Activated naive CD4-positive, alpha-beta T cell treated with anti-CD3 and anti-CD28 coated beads, Interleukin-2, amount 10 ng/mL, durations not matched to agents 7 days and 5 days (primary cell): ENCODE measurements at regions not wholly inside any gene's neighbourhood (a gene's known extent, or its start where the extent isn't known, plus 50 kb on each side); places are given as distances from the start of the nearest gene placed in this dataset.

Experiments used
- CTCF ChIA-PET: fragments of 350-600 bp; sonication (Branson Sonifier 250); formaldehyde crosslinking; loops from one replicate; lab custom pipeline; 2021; ENCODE audit warnings: antibody characterized with exemption; lab: Charles Lee
- DNase-seq: peaks from one replicate; pipeline ENCODE4 v3.0.0-alpha.2; 2020
- H3K27ac Mint-ChIP-seq: one replicate; pipeline ENCODE4 v1.8.0; 2021; ENCODE audit warnings: mild to moderate bottlenecking, moderate library complexity, mixed read lengths
- H3K27me3 Mint-ChIP-seq: one replicate; pipeline ENCODE4 v1.8.0; 2021; ENCODE audit warnings: mild to moderate bottlenecking, mixed read lengths
- H3K36me3 Mint-ChIP-seq: one replicate; pipeline ENCODE4 v1.8.0; 2021; ENCODE audit warnings: mixed read lengths
- H3K4me1 Mint-ChIP-seq: one replicate; pipeline ENCODE4 v1.8.0; 2021; ENCODE audit warnings: mixed read lengths
- H3K4me3 Mint-ChIP-seq: one replicate; pipeline ENCODE4 v1.8.0; 2021; ENCODE audit warnings: mild to moderate bottlenecking, moderate library complexity, mixed read lengths
- H3K9me3 Mint-ChIP-seq: one replicate; pipeline ENCODE4 v1.8.0; 2021; ENCODE audit warnings: mixed read lengths

- no peak overlapping the region for H3K27ac Mint-ChIP-seq
- H3K9me3 Mint-ChIP-seq: peaks cover 20% of the 10 kb centered on the region
- no peaks in the 10 kb centered on the region for H3K27me3 Mint-ChIP-seq
- no peaks in the 10 kb centered on the region for H3K4me1 Mint-ChIP-seq
- H3K36me3 Mint-ChIP-seq: no peaks in the 10 kb centered on the region
- CTCF ChIA-PET: no interaction called here
- H3K4me3 Mint-ChIP-seq: no peak overlapping the region
- no peak for DNase-seq
Observed at GRCh38 chr13:83613524-83613923, 268.8 kb downstream of the SLITRK1 start.

GRCh38 chr13:83601539-83601938 is 280.7 kb downstream of the SLITRK1 start:
- Mint-ChIP-seq H3K4me1 (no peaks in the 10 kb centered on the region), H3K27me3 (no peaks in the 10 kb centered on the region), H3K27ac (no peak overlapping the region), H3K4me3 (no peak overlapping the region), H3K36me3 (no peaks in the 10 kb centered on the region), H3K9me3 (no peaks in the 10 kb centered on the region)
- DNase-seq: no peak
- CTCF ChIA-PET: no interaction called here

DNA sequence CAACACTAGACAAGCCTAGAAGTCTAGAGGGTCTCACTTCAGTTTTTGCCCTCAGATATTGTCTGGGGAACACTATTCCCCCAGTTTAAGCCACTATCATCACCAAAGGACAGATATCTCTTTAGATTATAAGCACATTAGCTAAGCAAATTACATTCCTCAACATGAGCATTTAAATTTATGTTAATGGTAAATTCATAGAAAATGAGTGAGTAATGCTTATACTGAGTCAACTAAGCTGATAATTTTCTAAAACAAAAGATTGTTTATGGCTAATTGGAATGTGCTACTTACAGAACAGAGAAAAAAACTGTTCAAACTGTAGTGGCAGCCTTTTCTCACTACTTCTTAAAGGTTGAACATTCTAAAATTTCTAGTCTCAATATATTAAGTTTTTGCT is 290.2 kb downstream of the SLITRK1 start:
- H3K4me1 Mint-ChIP-seq: no peaks in the 10 kb centered on the region
- peaks cover 2% of the 10 kb centered on the region for H3K9me3 Mint-ChIP-seq
- CTCF ChIA-PET: no interaction called here
- H3K27me3 Mint-ChIP-seq: no peaks in the 10 kb centered on the region
- H3K36me3 Mint-ChIP-seq: no peaks in the 10 kb centered on the region
- no peak overlapping the region for H3K27ac Mint-ChIP-seq
- no peak for DNase-seq
- no peak overlapping the region for H3K4me3 Mint-ChIP-seq

DNA sequence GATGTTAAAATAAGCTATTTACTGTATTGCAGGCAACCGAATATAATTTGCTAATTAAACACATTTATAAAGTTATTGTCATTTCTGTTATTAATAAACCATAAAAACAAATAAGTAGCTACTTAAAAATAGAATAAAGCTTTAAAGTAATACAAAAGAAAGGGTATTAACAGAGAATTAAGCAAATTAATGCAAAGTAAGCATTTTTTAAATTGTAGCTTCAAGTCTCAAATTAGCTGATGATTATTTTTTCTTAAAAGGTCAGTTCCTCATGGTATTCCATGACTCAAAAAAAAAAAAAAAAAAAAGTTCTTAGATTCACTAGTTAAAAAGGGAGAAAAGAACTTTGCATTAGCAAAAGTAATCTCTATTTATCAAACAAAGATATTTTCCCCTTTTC is 292.5 kb downstream of the SLITRK1 start:
- no peak for DNase-seq
- CTCF ChIA-PET: no interaction called here
- H3K36me3 Mint-ChIP-seq: no peaks in the 10 kb centered on the region

DNA sequence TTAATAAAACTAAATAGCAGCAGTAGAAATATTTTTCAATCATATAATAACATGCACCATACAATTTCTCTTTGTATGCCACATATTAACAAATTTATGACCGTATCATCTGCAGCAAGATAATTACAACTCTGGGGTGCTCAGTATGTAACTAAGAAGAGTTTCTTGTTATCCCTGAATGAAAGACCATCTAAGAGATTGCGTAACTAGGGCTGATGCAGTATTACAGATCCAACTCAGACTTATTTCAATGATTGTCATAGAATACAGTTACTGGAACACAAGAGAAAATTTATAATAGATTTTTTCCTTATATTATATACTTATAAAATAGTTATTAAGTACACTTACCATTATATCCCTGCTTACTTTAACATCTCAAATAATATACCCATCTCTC is 305.1 kb downstream of the SLITRK1 start:
- H3K4me3 Mint-ChIP-seq: no peak overlapping the region
- CTCF ChIA-PET: no interaction called here

More for the DNA sequence above, 292.5 kb downstream of the SLITRK1 start:
- no peak overlapping the region for H3K4me3 Mint-ChIP-seq
- no peaks in the 10 kb centered on the region for H3K27me3 Mint-ChIP-seq
- peaks cover 3% of the 10 kb centered on the region for H3K9me3 Mint-ChIP-seq
- H3K4me1 Mint-ChIP-seq: no peaks in the 10 kb centered on the region
- no peak overlapping the region for H3K27ac Mint-ChIP-seq

GRCh38 chr13:83568019-83568418 is 314.3 kb downstream of the SLITRK1 start:
- H3K4me1 Mint-ChIP-seq: no peaks in the 10 kb centered on the region
- H3K27ac Mint-ChIP-seq: no peak overlapping the region
- DNase-seq: no peak
- no peaks in the 10 kb centered on the region for H3K36me3 Mint-ChIP-seq
- H3K27me3 Mint-ChIP-seq: no peaks in the 10 kb centered on the region
- no peak overlapping the region for H3K4me3 Mint-ChIP-seq
- H3K9me3 Mint-ChIP-seq: peaks cover 4% of the 10 kb centered on the region
- CTCF ChIA-PET: no interaction called here

More for the DNA sequence above, 305.1 kb downstream of the SLITRK1 start:
- peaks cover 2% of the 10 kb centered on the region for H3K9me3 Mint-ChIP-seq
- no peaks in the 10 kb centered on the region for H3K36me3 Mint-ChIP-seq
- H3K27ac Mint-ChIP-seq: no peak overlapping the region
- H3K27me3 Mint-ChIP-seq: no peaks in the 10 kb centered on the region
- no peaks in the 10 kb centered on the region for H3K4me1 Mint-ChIP-seq
- no peak for DNase-seq

DNA sequence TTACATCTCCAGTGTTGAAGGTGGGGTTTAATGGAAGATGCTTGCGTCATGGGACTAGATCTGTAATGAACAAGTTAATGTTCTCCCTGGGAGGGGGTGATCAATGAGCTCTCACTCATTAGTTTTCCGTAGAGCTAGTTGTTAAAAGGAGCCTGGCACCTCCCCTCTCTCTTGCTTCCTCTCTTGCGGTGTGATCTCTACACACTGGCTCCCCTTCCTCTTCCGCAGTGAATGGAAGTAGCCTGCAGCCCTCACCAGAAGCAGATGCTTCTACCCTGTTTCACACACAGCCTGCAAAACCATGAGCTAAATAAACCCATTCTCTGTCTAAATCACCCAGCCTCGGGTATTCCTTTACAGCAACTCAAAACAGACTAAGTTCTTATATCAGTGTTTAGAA is 318.8 kb downstream of the SLITRK1 start:
- Mint-ChIP-seq H3K4me3 (no peak overlapping the region), H3K9me3 (no peaks in the 10 kb centered on the region), H3K36me3 (no peaks in the 10 kb centered on the region), H3K27me3 (no peaks in the 10 kb centered on the region), H3K4me1 (no peaks in the 10 kb centered on the region), H3K27ac (no peak overlapping the region)
- no peak for DNase-seq
- CTCF ChIA-PET: no interaction called here

DNA sequence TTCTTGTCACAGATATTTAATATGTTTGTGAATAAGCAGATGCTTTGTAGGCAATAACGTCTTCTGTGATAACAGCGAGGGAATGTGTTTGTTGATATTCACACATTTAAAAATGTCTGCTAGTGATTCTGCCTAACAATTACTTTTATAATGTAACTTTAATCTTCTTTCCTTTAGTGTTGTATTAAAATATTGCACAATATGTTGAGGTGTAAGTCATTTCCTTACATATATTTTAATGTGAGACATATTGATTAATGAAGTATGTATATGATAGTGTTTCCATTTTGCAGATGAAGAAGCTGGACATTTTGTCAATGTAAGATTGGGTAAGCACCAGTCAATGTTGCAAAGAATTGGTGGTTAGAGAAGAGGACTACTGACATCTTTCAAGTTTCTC is 324.4 kb downstream of the SLITRK1 start:
- DNase-seq: no peak
- Mint-ChIP-seq H3K27me3 (no peaks in the 10 kb centered on the region), H3K36me3 (no peaks in the 10 kb centered on the region), H3K4me1 (no peaks in the 10 kb centered on the region), H3K9me3 (no peaks in the 10 kb centered on the region), H3K4me3 (no peak overlapping the region), H3K27ac (no peak overlapping the region)
- CTCF ChIA-PET: no interaction called here

DNA sequence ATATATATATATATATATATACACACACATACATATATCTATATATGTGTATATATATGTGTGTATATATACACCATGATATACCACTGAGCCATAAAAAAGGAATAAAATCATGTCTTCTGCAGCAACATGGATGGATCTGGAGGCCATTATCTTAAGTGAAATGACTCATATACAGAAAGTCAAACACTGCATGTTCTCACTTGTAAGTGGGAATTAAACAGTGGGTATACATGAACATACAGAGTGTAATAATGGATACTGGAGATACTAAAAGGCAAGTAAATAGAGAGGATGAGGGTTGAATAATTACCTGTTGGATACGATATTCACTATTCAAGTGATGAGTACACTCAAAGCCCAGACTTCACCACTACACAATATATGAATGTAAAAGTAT is 332.6 kb downstream of the SLITRK1 start:
- Mint-ChIP-seq H3K9me3 (peaks cover 1% of the 10 kb centered on the region), H3K27me3 (no peaks in the 10 kb centered on the region), H3K36me3 (no peaks in the 10 kb centered on the region), H3K4me1 (no peaks in the 10 kb centered on the region), H3K27ac (no peak overlapping the region), H3K4me3 (no peak overlapping the region)
- no peak for DNase-seq
- CTCF ChIA-PET: no interaction called here

- CTCF ChIA-PET: no interaction called here
- Mint-ChIP-seq H3K4me1 (no peaks in the 10 kb centered on the region), H3K27me3 (no peaks in the 10 kb centered on the region), H3K27ac (no peak overlapping the region), H3K9me3 (peaks cover 3% of the 10 kb centered on the region), H3K4me3 (no peak overlapping the region), H3K36me3 (no peaks in the 10 kb centered on the region)
- DNase-seq: no peak
Observed at GRCh38 chr13:83547043-83547442, 335.2 kb downstream of the SLITRK1 start.

DNA sequence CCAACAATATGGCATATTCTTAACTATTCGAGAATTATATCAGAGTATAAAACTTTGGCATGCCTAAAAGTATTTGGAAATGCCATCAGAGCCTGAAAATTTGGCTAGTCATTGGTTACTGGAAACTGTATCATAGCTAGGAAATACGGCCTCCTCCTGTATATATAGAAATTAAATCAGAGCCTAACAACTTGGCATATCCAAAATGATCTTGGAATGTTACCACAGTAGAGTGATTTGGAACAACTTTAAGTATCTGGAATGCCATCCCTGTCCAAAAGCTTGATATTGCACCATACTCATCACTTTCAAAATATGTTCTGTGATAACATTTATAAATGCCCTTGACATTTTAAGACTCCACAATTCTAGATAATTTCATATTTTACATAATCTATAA is 335.8 kb downstream of the SLITRK1 start:
- H3K27ac Mint-ChIP-seq: no peak overlapping the region
- no peak overlapping the region for H3K4me3 Mint-ChIP-seq
- H3K9me3 Mint-ChIP-seq: peaks cover 3% of the 10 kb centered on the region
- H3K36me3 Mint-ChIP-seq: no peaks in the 10 kb centered on the region
- CTCF ChIA-PET: no interaction called here
- H3K27me3 Mint-ChIP-seq: no peaks in the 10 kb centered on the region
- no peak for DNase-seq
- no peaks in the 10 kb centered on the region for H3K4me1 Mint-ChIP-seq

- H3K27ac Mint-ChIP-seq: no peak overlapping the region
- H3K27me3 Mint-ChIP-seq: no peaks in the 10 kb centered on the region
- H3K9me3 Mint-ChIP-seq: peaks cover 26% of the 10 kb centered on the region
- H3K4me3 Mint-ChIP-seq: no peak overlapping the region
- H3K36me3 Mint-ChIP-seq: no peaks in the 10 kb centered on the region
- no peak for DNase-seq
- CTCF ChIA-PET: no interaction called here
- no peaks in the 10 kb centered on the region for H3K4me1 Mint-ChIP-seq
Observed at GRCh38 chr13:83538636-83539035, 343.6 kb downstream of the SLITRK1 start.

DNA sequence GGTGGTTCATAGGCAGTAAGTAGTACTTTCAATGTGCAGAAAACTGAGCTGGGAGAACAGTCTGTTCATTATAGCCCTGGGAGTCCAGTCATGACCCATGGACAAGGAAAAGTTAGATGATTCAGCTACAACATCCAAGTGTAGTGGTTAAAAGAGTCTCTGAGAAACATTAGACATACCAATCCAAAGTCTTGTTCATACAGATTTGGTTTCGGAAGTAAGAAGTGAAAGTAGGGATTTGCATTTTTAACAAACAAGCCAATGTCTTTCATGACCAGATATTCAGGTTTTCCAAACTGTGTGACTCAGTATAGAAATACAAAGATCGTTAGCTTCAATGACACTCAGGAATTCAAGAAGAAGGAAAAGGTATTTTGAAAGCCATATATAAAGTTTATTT is 345.3 kb downstream of the SLITRK1 start:
- DNase-seq: no peak
- Mint-ChIP-seq H3K27me3 (no peaks in the 10 kb centered on the region), H3K27ac (no peak overlapping the region), H3K36me3 (no peaks in the 10 kb centered on the region), H3K4me1 (no peaks in the 10 kb centered on the region), H3K9me3 (peaks cover 28% of the 10 kb centered on the region), H3K4me3 (no peak overlapping the region)
- CTCF ChIA-PET: no interaction called here

- CTCF ChIA-PET: no interaction called here
- H3K9me3 Mint-ChIP-seq: peaks cover 28% of the 10 kb centered on the region
- no peaks in the 10 kb centered on the region for H3K4me1 Mint-ChIP-seq
- no peak overlapping the region for H3K4me3 Mint-ChIP-seq
- no peak for DNase-seq
- no peaks in the 10 kb centered on the region for H3K27me3 Mint-ChIP-seq
- no peaks in the 10 kb centered on the region for H3K36me3 Mint-ChIP-seq
- H3K27ac Mint-ChIP-seq: no peak overlapping the region
Observed at GRCh38 chr13:83536153-83536552, 346.1 kb downstream of the SLITRK1 start.

DNA sequence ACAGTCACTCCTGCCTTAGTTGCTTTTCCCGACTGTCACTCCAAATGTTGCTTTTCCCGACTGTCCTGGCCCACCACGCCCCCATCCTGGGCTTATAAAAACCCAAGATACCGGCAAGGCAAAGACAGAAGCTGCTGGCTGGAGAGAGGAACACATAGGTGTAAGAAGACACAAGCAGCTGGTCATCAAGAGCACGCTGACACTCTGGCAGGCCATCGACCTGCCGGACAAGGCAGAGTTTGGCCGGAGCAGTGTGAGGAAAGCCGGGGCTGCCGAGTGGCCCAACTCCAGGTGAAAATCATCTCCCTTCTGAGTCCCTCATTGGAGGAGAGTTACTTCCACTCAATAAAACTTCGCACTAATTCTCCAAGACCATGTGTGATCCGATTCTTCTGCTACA is 349.5 kb downstream of the SLITRK1 start:
- CTCF ChIA-PET: no interaction called here
- no peak overlapping the region for H3K27ac Mint-ChIP-seq

DNA sequence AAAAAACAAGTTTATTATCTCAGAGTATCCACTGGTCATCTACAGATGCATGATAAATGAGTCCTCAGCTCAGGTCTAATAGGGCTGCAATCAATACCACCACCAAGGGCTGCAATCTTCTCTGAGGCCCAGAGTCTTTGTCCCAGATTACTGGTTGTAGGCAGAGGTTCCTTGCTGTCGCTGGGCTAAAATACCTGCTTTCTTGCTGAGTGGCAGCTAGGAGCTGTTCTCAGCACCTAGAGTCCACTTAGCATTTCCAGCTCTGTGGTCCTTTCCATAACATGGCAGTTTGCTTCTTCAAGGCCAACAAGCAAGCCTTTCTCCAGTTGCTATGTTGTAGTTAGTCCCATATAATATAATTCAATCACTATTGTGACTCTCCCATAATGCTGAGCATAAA is 351.3 kb downstream of the SLITRK1 start:
- Mint-ChIP-seq H3K36me3 (no peaks in the 10 kb centered on the region), H3K27me3 (no peaks in the 10 kb centered on the region), H3K4me1 (no peaks in the 10 kb centered on the region), H3K9me3 (peaks cover 11% of the 10 kb centered on the region), H3K4me3 (no peak overlapping the region), H3K27ac (no peak overlapping the region)
- CTCF ChIA-PET: no interaction called here
- DNase-seq: no peak

More for the DNA sequence above, 349.5 kb downstream of the SLITRK1 start:
- DNase-seq: no peak
- Mint-ChIP-seq H3K27me3 (no peaks in the 10 kb centered on the region), H3K4me3 (no peak overlapping the region), H3K9me3 (peaks cover 15% of the 10 kb centered on the region), H3K36me3 (no peaks in the 10 kb centered on the region), H3K4me1 (no peaks in the 10 kb centered on the region)
